A673 (cell line): ENCODE measurements at regions not wholly inside any gene's neighbourhood (a gene's known extent, or its start where the extent isn't known, plus 50 kb on each side); places are given as distances from the start of the nearest gene placed in this dataset.

Source experiments
- BruUV-seq: library from RNA; stranded (reverse); fragments of 400-500 nt; replicated peaks from 2 replicates; lab custom pipeline; 2021; lab: Mats Ljungman, UMichigan
- CTCF ChIA-PET: fragments of 300-600 bp; sonication (Branson Sonifier 250); formaldehyde crosslinking; loops from one replicate; lab custom pipeline; 2022; ENCODE audit warnings: antibody characterized with exemption; lab: Charles Lee
- POLR2A ChIA-PET: fragments of 300-600 bp; sonication (Branson Sonifier 250); formaldehyde crosslinking; loops from one replicate; lab custom pipeline; 2022; ENCODE audit warnings: antibody characterized with exemption; ENCODE audit not compliant: low non-redundant PET; lab: Charles Lee
- DNase-seq: peaks from one replicate; pipeline ENCODE4 v3.0.0-alpha.2; 2015; ENCODE audit warnings: low spot score
- H3K27ac ChIP-seq: fragments of 200-600 bp; sonication (generic); 2 replicates; pipeline ENCODE4 v1.5.1; 2016; ENCODE audit warnings: mixed run types, low read depth, mild to moderate bottlenecking, mixed read lengths, antibody characterized with exemption, low read length; ENCODE audit not compliant: poor library complexity, severe bottlenecking
- H3K27me3 ChIP-seq: fragments of 200-600 bp; sonication (generic); replicated peaks from 2 replicates; pipeline ENCODE4 v1.6.1; 2017; ENCODE audit warnings: mixed run types, low read depth, mild to moderate bottlenecking, mixed read lengths, antibody characterized with exemption, low read length; ENCODE audit not compliant: insufficient read depth, poor library complexity
- H3K36me3 ChIP-seq: fragments of 200-600 bp; sonication (generic); 2 replicates; pipeline ENCODE4 v1.6.1; 2016; ENCODE audit warnings: mixed run types, mild to moderate bottlenecking, mixed read lengths, antibody characterized with exemption, low read length; ENCODE audit not compliant: insufficient read depth, poor library complexity, severe bottlenecking
- H3K4me1 ChIP-seq: fragments of 200-600 bp; sonication (generic); 2 replicates; pipeline ENCODE4 v1.6.1; 2017; ENCODE audit warnings: mixed run types, mild to moderate bottlenecking, mixed read lengths, antibody characterized with exemption, low read length; ENCODE audit not compliant: insufficient read depth, poor library complexity, severe bottlenecking
- H3K4me3 ChIP-seq: fragments of 200-600 bp; sonication (generic); 2 replicates; pipeline ENCODE4 v1.5.1; 2016; ENCODE audit warnings: low read depth, mixed run types, mild to moderate bottlenecking, mixed read lengths, low read length; ENCODE audit not compliant: poor library complexity, severe bottlenecking
- H3K9me3 ChIP-seq: fragments of 200-600 bp; sonication (generic); 2 replicates; pipeline ENCODE4 v1.6.1; 2016; ENCODE audit warnings: mixed run types, low read depth, mild to moderate bottlenecking, mixed read lengths, antibody characterized with exemption, low read length; ENCODE audit not compliant: poor library complexity, severe bottlenecking
- EZH2 ChIP-seq: fragments of 200-600 bp; sonication (generic); IDR thresholded peaks from 2 replicates; pipeline ENCODE4 v1.6.1; 2017; ENCODE audit warnings: borderline replicate concordance, low read depth, mild to moderate bottlenecking, mixed read lengths, antibody characterized with exemption, low read length; ENCODE audit not compliant: poor library complexity, severe bottlenecking
- intact Hi-C: fragments of 100-400 bp; cut with micrococcal nuclease; formaldehyde crosslinking; loops from one replicate; pipeline ENCODE4 v1.10.0; 2022; ENCODE audit not compliant: unreplicated experiment
- TF ChIP-seq, protein P1 (sequence below): fragments of 300-800, 200-600 bp; sonication (generic); conservative IDR thresholded peaks from 2 replicates; pipeline ENCODE4 v1.5.1; 2017; ENCODE audit warnings: low read depth, mild to moderate bottlenecking, antibody characterized with exemption, low read length, moderate library complexity, mixed read lengths

DNA sequence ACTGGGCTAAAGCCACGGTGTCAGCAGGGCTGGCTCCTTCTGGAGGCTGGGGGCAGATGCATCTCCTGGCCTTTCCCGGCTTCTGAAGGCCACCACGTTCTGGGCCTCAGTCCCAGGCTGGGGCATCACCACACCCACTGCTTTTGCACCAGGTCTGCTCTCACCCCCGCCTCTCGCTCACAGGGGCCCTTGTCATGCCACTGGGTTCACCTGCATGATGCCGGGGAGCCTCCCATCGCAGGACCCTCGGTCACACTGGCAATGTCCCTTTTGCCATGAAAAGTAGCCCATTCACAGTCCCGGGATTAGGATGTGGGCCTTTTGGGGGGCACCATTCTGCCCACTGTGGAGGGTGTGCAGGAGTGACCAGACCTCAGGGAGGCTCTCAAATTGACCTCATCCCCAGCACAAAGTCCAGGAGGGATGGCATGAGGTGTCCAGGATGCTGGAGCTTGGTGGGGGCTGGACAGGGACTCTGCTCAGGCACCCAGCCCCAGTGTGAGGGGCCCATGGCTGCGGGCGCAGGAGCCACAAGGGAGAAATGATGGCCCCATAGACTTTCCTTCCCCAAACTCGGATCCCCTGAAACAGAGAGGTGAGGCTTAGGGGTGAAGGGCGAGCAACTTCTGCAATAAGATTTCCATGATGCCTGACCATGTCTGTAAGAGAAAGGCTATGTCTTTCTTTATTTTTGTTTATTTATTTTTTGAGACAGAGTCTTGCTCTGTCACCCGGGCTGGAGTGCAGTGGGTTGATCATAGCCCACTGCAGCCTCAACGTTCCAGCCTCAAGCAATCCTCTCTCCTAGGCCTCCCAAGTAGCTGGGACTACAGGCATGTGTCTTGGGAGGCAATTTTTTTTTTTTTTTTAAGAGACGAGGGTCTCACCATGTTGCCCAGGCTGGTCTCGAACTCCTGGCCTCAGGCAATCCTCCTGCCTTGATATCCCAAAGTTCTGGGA is 189.1 kb downstream of the GOLGA6L6 start:
- BruUV-seq = no TSS peak
- Histone ChIP-seq H3K36me3 (no peaks in the 10 kb centered on the region), H3K27ac (no peak overlapping the region), H3K9me3 (peaks cover 91% of the 10 kb centered on the region), H3K4me1 (no peaks in the 10 kb centered on the region), H3K27me3 (no peaks in the 10 kb centered on the region), H3K4me3 (no peak overlapping the region)
- TF ChIP-seq, protein P1, sequence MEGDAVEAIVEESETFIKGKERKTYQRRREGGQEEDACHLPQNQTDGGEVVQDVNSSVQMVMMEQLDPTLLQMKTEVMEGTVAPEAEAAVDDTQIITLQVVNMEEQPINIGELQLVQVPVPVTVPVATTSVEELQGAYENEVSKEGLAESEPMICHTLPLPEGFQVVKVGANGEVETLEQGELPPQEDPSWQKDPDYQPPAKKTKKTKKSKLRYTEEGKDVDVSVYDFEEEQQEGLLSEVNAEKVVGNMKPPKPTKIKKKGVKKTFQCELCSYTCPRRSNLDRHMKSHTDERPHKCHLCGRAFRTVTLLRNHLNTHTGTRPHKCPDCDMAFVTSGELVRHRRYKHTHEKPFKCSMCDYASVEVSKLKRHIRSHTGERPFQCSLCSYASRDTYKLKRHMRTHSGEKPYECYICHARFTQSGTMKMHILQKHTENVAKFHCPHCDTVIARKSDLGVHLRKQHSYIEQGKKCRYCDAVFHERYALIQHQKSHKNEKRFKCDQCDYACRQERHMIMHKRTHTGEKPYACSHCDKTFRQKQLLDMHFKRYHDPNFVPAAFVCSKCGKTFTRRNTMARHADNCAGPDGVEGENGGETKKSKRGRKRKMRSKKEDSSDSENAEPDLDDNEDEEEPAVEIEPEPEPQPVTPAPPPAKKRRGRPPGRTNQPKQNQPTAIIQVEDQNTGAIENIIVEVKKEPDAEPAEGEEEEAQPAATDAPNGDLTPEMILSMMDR = no peak
- no peak for TF ChIP-seq EZH2
- CTCF ChIA-PET = no interaction called here
- DNase-seq = no peak
- POLR2A ChIA-PET = no interaction called here
- intact Hi-C loops = no loop called here

DNA sequence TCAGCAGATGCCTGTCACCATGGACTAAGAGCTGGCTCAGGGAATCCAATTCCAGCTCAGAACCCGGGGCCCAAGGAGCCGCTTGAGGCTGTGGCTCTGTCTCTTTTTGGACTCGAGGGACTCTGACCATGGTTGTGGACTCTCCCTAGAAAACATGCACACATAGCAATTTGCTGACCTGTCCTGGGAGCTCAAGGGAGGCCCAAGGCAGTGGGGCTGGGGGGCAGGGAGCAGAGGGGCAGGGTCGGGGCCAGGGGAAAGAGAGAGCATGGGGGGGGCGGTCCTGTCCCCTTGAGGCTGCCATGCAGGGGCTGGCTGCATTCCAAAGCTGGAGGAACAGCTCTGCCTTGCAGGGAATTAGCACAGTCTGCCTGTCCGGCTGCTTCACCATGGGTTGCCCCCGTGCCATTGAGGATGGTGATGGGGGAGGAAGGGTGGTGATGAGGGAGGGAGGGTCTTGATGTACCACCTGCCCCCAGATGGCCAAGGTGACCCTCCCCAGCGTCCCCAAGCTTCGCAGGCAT is 190.1 kb downstream of the GOLGA6L6 start:
- Histone ChIP-seq H3K27me3 (no peaks in the 10 kb centered on the region), H3K36me3 (no peaks in the 10 kb centered on the region), H3K4me3 (no peak overlapping the region), H3K4me1 (no peaks in the 10 kb centered on the region), H3K27ac (no peak overlapping the region), H3K9me3 (peaks cover 93% of the 10 kb centered on the region)
- BruUV-seq = no TSS peak
- TF ChIP-seq, protein P1 = no peak
- no peak for TF ChIP-seq EZH2
- intact Hi-C loops = no loop called here
- ChIA-PET POLR2A (no interaction called here), CTCF (interaction anchor here (0.7 kb wide), 1 partner anchor 933 kb away, joined by 7 read pairs; no protein-coding TSS in a partner anchor)
- DNase-seq = no peak

DNA sequence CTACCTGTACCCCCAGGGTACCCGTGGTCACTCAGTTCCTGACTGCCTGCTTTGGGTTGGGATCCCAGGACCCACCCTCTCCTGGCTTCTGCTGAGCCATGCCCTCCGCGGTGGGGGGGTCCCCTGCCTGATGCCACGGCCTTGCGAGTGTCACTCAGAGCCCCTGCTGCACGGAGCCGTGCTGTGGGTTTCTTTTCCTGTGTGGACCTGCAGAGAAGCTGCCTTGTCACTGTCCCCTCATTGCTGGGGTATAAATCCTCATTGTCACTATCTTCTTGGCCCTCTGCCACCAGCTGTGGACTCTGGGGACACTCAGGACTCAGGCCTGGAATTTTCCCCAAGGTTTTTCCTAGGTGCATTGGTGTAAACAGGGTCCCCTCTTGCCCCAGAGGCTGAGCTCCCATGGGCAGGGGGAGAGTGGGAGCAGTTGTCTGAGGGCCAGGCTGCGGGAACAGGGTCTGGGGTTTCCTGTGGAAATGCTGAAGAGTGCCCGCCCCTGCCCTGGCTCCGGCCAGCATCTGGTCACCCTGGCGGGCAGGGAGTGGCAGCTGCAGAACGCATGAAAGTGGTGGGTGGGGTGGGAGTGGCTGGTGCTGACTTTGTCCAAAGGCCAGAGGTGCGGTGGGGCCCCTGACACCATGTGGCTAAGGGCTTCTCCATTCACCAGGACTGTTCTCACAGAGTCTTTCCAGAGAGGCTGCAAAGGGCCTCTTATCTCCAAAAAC is 191.7 kb downstream of the GOLGA6L6 start:
- Histone ChIP-seq H3K4me1 (no peaks in the 10 kb centered on the region), H3K27ac (no peak overlapping the region), H3K9me3 (peaks cover 94% of the 10 kb centered on the region), H3K4me3 (no peak overlapping the region), H3K36me3 (no peaks in the 10 kb centered on the region), H3K27me3 (no peaks in the 10 kb centered on the region)
- BruUV-seq = no TSS peak
- no peak for DNase-seq
- intact Hi-C loops = no loop called here
- CTCF ChIA-PET = no interaction called here
- TF ChIP-seq EZH2 = no peak
- TF ChIP-seq, protein P1 = no peak
- POLR2A ChIA-PET = no interaction called here
